ENCODE measurements at regions not wholly inside any gene's neighbourhood (a gene's known extent, or its start where the extent isn't known, plus 50 kb on each side); places are given as distances from the start of the nearest gene placed in this dataset.

GRCh38 chr2:88857274-88857741 is 165.8 kb downstream of the RPIA start:
- DNase-seq (ENCODE audit: low read depth): no peak
- H3K4me3 ChIP-seq (ENCODE audit: control insufficient read depth, low read depth, low read length): no peak overlapping the region
- TF ChIP-seq, protein P1, sequence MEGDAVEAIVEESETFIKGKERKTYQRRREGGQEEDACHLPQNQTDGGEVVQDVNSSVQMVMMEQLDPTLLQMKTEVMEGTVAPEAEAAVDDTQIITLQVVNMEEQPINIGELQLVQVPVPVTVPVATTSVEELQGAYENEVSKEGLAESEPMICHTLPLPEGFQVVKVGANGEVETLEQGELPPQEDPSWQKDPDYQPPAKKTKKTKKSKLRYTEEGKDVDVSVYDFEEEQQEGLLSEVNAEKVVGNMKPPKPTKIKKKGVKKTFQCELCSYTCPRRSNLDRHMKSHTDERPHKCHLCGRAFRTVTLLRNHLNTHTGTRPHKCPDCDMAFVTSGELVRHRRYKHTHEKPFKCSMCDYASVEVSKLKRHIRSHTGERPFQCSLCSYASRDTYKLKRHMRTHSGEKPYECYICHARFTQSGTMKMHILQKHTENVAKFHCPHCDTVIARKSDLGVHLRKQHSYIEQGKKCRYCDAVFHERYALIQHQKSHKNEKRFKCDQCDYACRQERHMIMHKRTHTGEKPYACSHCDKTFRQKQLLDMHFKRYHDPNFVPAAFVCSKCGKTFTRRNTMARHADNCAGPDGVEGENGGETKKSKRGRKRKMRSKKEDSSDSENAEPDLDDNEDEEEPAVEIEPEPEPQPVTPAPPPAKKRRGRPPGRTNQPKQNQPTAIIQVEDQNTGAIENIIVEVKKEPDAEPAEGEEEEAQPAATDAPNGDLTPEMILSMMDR (IDR thresholded peaks at IDR 0.05; ENCODE audit: control insufficient read depth, insufficient read depth, low read depth, low read length, missing control alignments): no peak

GRCh38 chr2:88857951-88858411 is 166.5 kb downstream of the RPIA start:
- no peak overlapping the region for H3K4me3 ChIP-seq (ENCODE audit: control insufficient read depth, low read depth, low read length)
- TF ChIP-seq, protein P1 (IDR thresholded peaks at IDR 0.05; ENCODE audit: control insufficient read depth, insufficient read depth, low read depth, low read length, missing control alignments): no peak

DNA sequence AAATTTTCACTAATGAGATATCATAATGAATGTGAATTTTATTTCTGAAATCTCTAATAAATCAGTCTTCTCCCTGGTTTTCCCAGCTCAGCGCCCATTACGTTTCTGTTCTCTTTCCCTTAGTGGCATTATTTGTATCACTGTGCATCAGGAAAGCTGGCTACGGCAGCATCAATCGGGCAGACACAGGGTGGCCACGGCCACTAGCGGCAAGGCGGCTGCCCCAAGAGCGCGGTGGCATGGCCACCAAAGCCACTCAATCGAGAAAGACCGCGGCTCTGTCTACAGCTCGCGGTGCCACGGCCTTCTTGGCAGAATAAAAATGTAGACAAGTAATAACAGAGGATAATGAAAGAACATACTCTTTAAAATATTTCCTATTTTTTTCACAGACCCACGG is 168.0 kb downstream of the RPIA start:
- no peak overlapping the region for H3K4me3 ChIP-seq (ENCODE audit: control insufficient read depth, low read depth, low read length)
- TF ChIP-seq, protein P1 (IDR thresholded peaks at IDR 0.05; ENCODE audit: control insufficient read depth, insufficient read depth, low read depth, low read length, missing control alignments): no peak
- no peak for DNase-seq (ENCODE audit: low read depth)

More at GRCh38 chr2:88857951-88858411, 166.5 kb downstream of the RPIA start:
- no peak for DNase-seq (ENCODE audit: low read depth)

- TF ChIP-seq, protein P1 (IDR thresholded peaks at IDR 0.05; ENCODE audit: control insufficient read depth, insufficient read depth, low read depth, low read length, missing control alignments): no peak
- H3K4me3 ChIP-seq (ENCODE audit: control insufficient read depth, low read depth, low read length): no peak overlapping the region
- no peak for DNase-seq (ENCODE audit: low read depth)
Observed at GRCh38 chr2:88860421-88861075, 169.1 kb downstream of the RPIA start.

DNA sequence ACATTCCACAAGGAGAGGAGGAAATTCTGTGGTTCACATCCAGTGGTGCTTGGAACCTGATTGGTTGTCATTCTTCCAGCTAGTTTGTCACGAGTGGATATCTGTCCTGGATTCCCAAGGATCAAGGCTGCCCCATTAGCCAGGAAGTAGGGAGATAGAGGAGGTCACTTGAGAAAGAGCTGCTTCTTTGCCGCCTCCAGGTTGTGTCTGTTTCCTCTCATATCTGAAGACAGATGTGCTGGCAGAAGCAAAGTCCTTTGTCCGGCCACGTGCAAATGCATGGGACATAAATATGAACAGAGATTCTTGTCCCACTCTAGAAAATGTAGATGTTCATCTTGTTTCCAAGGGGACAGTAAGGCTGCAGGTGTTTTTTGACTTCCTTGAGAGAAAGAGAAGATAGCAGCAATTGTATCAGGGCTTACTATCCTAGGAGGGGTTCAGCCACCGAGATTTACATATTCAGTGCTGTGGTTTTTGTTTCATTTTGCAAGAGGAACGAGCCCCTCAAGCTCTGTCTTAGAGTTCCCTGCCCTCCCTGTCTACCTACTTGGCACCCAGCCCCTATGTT is 174.4 kb downstream of the RPIA start:
- no peak overlapping the region for H3K4me3 ChIP-seq (ENCODE audit: control insufficient read depth, low read depth, low read length)
- TF ChIP-seq, protein P1 (IDR thresholded peaks at IDR 0.05; ENCODE audit: control insufficient read depth, insufficient read depth, low read depth, low read length, missing control alignments): no peak
- no peak for DNase-seq (ENCODE audit: low read depth)

DNA sequence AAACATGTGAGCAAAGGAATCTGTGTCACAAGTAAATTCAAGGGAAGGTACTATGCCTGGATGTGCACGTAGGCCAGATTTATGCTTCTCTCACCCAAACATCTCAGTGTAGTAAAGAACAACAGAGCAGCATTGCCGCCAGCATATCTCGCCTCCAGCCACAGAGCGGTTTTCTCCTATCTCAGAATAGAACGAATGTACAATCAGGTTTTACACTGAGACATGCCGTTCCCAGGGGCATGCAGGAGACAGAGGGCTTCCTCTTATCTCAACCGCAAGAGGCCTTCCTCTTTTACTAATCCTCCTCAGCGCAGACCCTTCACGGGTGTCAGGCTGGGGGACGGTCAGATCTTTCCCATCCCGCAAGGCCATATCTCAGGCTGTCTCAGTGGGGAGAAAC is 175.3 kb downstream of the RPIA start:
- no peak for DNase-seq (ENCODE audit: low read depth)
- TF ChIP-seq, protein P1 (IDR thresholded peaks at IDR 0.05; ENCODE audit: control insufficient read depth, insufficient read depth, low read depth, low read length, missing control alignments): no peak
- H3K4me3 ChIP-seq (ENCODE audit: control insufficient read depth, low read depth, low read length): no peak overlapping the region

All from AG09309 (cell line).